GM12878 (cell line): ENCODE measurements at regions not wholly inside any gene's neighbourhood (a gene's known extent, or its start where the extent isn't known, plus 50 kb on each side); places are given as distances from the start of the nearest gene placed in this dataset.

Source experiments
- EP300 ChIP-seq, 2 experiments: fragments of 150-350 bp in 1 of 2; IDR thresholded peaks; 2 replicates each; pipeline ENCODE4 v1.6.1; 2011 to 2012; ENCODE audit warnings: low read depth in 2 of 2, low read length in 2 of 2, borderline replicate concordance in 1 of 2, improper control_type of control experiment in 1 of 2, inconsistent platforms in 1 of 2; ENCODE audit not compliant: control insufficient read depth in 1 of 2
- FOXK2 ChIP-seq: fragments of 450-650 bp; IDR thresholded peaks from 2 replicates; pipeline ENCODE4 v1.6.1; 2017; ENCODE audit warnings: mild to moderate bottlenecking, moderate library complexity
- POLR2A ChIP-seq: IDR thresholded peaks from 2 replicates; pipeline ENCODE4 v1.6.1; 2011; ENCODE audit warnings: low read depth, mild to moderate bottlenecking, low read length
- TF ChIP-seq, protein P1 (sequence below): fragments of 450-650 bp; IDR thresholded peaks from 2 replicates; pipeline ENCODE4 v1.6.1; 2017; ENCODE audit warnings: mild to moderate bottlenecking, moderate library complexity
- TF ChIP-seq, protein P2 (sequence below): IDR thresholded peaks from 2 replicates; pipeline ENCODE4 v1.6.1; 2012; ENCODE audit warnings: low read depth, low read length, improper control_type of control experiment
- TF ChIP-seq, protein P3 (sequence below), 3 experiments: IDR thresholded peaks in 2 of 3; conservative IDR thresholded peaks in 1 of 3; 2 replicates each; pipeline ENCODE4 v1.5.1; 2011; ENCODE audit warnings: low read depth in 3 of 3, low read length in 3 of 3, mild to moderate bottlenecking in 3 of 3, control low read depth in 2 of 3, moderate library complexity in 2 of 3, inconsistent platforms in 1 of 3, mixed read lengths in 1 of 3; ENCODE audit not compliant: control insufficient read depth in 2 of 3, insufficient read depth in 1 of 3; ENCODE audit errors: extremely low read depth in 1 of 3
- TF ChIP-seq, protein P4 (sequence below): IDR thresholded peaks from 2 replicates; pipeline ENCODE4 v1.6.1; 2011; ENCODE audit warnings: mild to moderate bottlenecking, low read depth, low read length, moderate library complexity; ENCODE audit not compliant: insufficient replicate concordance

DNA sequence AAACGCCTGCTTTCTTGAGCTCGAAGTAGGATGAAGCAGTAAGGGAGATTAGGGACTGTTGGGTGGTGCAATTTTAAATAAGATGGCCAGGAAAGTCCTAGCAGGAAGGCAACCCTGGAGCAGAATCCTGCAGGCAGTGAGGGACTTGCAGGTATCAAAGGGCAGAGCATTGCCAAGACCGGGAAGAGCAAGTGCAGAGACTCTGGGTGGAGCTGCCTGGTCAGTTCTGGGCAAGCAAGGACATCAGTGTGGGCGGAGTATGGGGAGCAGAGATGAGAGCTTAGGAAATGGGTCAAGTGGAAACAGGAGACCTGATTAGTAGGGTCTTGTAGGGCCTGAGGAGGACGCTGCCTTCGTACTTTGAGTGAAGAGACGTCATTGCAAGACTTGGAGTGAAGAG, 64.4 kb upstream of the NCK2 start:
- TF ChIP-seq FOXK2, result no peak
- TF ChIP-seq, protein P1, sequence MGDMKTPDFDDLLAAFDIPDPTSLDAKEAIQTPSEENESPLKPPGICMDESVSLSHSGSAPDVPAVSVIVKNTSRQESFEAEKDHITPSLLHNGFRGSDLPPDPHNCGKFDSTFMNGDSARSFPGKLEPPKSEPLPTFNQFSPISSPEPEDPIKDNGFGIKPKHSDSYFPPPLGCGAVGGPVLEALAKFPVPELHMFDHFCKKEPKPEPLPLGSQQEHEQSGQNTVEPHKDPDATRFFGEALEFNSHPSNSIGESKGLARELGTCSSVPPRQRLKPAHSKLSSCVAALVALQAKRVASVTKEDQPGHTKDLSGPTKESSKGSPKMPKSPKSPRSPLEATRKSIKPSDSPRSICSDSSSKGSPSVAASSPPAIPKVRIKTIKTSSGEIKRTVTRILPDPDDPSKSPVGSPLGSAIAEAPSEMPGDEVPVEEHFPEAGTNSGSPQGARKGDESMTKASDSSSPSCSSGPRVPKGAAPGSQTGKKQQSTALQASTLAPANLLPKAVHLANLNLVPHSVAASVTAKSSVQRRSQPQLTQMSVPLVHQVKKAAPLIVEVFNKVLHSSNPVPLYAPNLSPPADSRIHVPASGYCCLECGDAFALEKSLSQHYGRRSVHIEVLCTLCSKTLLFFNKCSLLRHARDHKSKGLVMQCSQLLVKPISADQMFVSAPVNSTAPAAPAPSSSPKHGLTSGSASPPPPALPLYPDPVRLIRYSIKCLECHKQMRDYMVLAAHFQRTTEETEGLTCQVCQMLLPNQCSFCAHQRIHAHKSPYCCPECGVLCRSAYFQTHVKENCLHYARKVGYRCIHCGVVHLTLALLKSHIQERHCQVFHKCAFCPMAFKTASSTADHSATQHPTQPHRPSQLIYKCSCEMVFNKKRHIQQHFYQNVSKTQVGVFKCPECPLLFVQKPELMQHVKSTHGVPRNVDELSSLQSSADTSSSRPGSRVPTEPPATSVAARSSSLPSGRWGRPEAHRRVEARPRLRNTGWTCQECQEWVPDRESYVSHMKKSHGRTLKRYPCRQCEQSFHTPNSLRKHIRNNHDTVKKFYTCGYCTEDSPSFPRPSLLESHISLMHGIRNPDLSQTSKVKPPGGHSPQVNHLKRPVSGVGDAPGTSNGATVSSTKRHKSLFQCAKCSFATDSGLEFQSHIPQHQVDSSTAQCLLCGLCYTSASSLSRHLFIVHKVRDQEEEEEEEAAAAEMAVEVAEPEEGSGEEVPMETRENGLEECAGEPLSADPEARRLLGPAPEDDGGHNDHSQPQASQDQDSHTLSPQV, result no peak
- TF ChIP-seq, protein P2, sequence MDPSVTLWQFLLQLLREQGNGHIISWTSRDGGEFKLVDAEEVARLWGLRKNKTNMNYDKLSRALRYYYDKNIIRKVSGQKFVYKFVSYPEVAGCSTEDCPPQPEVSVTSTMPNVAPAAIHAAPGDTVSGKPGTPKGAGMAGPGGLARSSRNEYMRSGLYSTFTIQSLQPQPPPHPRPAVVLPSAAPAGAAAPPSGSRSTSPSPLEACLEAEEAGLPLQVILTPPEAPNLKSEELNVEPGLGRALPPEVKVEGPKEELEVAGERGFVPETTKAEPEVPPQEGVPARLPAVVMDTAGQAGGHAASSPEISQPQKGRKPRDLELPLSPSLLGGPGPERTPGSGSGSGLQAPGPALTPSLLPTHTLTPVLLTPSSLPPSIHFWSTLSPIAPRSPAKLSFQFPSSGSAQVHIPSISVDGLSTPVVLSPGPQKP, result no peak
- TF ChIP-seq, protein P3, sequence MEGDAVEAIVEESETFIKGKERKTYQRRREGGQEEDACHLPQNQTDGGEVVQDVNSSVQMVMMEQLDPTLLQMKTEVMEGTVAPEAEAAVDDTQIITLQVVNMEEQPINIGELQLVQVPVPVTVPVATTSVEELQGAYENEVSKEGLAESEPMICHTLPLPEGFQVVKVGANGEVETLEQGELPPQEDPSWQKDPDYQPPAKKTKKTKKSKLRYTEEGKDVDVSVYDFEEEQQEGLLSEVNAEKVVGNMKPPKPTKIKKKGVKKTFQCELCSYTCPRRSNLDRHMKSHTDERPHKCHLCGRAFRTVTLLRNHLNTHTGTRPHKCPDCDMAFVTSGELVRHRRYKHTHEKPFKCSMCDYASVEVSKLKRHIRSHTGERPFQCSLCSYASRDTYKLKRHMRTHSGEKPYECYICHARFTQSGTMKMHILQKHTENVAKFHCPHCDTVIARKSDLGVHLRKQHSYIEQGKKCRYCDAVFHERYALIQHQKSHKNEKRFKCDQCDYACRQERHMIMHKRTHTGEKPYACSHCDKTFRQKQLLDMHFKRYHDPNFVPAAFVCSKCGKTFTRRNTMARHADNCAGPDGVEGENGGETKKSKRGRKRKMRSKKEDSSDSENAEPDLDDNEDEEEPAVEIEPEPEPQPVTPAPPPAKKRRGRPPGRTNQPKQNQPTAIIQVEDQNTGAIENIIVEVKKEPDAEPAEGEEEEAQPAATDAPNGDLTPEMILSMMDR (IDR thresholded peaks at IDR 0.05 in 2 of 3, conservative IDR thresholded peaks at IDR 0.05 in 1 of 3; ENCODE audit: control insufficient read depth in 2 of 3, extremely low read depth in 1 of 3, insufficient read depth in 1 of 3, low read depth in 3 of 3, low read length in 3 of 3), result no peak
- TF ChIP-seq EP300 (IDR thresholded peaks at IDR 0.05; ENCODE audit: borderline replicate concordance in 1 of 2, control insufficient read depth in 1 of 2, low read depth in 2 of 2, low read length in 2 of 2), result no peak
- no peak for TF ChIP-seq POLR2A
- TF ChIP-seq, protein P4, sequence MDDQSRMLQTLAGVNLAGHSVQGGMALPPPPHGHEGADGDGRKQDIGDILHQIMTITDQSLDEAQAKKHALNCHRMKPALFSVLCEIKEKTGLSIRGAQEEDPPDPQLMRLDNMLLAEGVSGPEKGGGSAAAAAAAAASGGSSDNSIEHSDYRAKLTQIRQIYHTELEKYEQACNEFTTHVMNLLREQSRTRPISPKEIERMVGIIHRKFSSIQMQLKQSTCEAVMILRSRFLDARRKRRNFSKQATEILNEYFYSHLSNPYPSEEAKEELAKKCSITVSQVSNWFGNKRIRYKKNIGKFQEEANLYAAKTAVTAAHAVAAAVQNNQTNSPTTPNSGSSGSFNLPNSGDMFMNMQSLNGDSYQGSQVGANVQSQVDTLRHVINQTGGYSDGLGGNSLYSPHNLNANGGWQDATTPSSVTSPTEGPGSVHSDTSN, result no peak
